VCaP (cell line): ENCODE measurements at regions not wholly inside any gene's neighbourhood (a gene's known extent, or its start where the extent isn't known, plus 50 kb on each side); places are given as distances from the start of the nearest gene placed in this dataset.

Experiments
- H3K27ac ChIP-seq: fragments of 450-650 bp; 2 replicates; pipeline ENCODE4 v1.5.1; 2017
- CTCF ChIP-seq: fragments of 450-650 bp; conservative IDR thresholded peaks from 2 replicates; pipeline ENCODE4 v1.5.1; 2017; ENCODE audit warnings: mild to moderate bottlenecking, moderate library complexity

GRCh38 chr18:76771192-76771799 is 51.1 kb upstream of the ZNF236 start:
- TF ChIP-seq CTCF: no peak
- no peak overlapping the region for H3K27ac ChIP-seq

DNA sequence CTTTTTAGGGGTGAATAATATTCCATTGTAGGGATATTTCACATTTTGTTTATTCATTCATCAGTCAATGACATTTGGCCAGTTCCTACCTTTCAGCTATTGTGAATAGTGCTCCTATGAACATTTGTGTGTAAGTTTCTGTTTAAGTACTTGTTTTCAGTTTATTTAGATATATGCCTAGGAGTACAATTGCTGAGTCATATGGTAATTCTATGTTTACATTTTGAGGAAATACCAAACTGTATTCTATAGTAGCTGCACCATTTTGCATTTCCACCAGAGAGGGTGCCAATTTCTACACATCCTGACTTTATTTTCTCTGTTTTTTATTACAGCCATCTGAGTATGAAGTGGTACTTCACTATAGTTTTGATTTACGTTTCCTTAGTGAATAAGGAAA is 54.4 kb upstream of the ZNF236 start:
- H3K27ac ChIP-seq: no peak overlapping the region
- no peak for TF ChIP-seq CTCF

DNA sequence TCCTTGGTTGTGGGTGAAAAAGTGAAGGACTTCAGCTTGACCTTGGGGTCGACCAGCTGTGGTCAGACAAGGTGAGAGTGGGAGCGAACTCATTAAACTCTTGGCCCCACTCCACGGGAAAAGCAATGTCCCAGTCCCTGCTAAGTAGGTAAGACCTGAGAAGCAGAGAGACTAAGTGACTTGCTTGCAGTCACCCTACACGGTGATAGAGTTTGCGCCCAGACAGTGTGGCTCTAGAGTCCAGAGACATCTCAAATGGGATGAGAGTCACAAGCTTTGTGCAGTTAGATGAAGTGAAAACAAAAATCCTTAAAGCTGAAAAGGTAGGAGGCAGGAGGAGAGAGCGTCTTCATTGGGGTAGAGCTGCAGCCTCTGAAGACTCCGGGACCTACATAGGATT is 55.9 kb upstream of the ZNF236 start:
- no peak overlapping the region for H3K27ac ChIP-seq
- TF ChIP-seq CTCF: no peak

DNA sequence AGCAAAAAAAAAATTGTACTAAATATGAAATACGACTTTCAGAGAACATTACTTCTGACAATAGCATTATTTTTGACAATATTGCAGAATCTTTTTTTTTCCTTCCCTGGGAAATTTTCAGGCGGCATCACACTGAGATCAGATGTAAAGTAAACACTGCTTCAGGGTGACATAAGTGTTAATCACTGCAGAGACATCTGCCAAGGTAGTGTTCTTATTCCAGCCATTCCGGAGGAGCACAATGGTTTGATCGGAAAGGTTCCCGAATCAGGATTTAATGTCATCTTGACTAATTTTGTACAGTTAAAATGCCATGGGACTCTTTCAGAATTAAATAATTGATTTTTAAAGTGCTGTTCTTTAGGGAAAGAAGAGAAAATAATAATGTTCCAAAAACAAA is 56.7 kb upstream of the ZNF236 start:
- no peak overlapping the region for H3K27ac ChIP-seq
- no peak for TF ChIP-seq CTCF

GRCh38 chr18:76764291-76764901 is 58.0 kb upstream of the ZNF236 start:
- H3K27ac ChIP-seq: no peak overlapping the region
- no peak for TF ChIP-seq CTCF

GRCh38 chr18:76759056-76759455 is 63.3 kb upstream of the ZNF236 start:
- H3K27ac ChIP-seq: no peak overlapping the region
- TF ChIP-seq CTCF: no peak

DNA sequence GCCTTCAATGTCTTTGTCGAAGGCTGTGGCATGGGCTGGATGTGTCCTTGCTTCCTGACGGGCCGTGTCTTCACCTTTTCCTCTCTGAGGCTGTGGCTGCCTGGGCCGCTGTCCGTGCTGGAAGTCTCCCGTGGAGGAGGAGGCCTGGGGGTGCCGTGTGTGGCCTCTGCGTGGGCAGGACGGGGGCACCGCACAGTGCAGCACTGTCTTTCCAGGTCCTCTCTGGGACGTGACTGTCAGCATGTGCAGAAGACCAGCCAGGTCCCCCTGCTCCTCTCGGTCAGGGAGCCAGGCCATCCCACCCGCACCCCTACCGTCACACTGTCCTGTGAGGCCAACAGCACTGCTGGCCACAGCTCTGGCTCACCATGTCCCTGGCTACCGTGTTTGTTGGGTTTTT is 64.4 kb upstream of the ZNF236 start:
- H3K27ac ChIP-seq: no peak overlapping the region
- no peak for TF ChIP-seq CTCF
